HepG2 (cell line): ENCODE measurements at regions not wholly inside any gene's neighbourhood (a gene's known extent, or its start where the extent isn't known, plus 50 kb on each side); places are given as distances from the start of the nearest gene placed in this dataset.

ENCODE experiments used
- CCDC6 ChIP-seq: sonication (generic); formaldehyde crosslinking; IDR thresholded peaks from 2 replicates; pipeline ENCODE4 v1.8.1; 2022; ENCODE audit warnings: mild to moderate bottlenecking, missing genetic modification reagents, moderate library complexity
- CHCHD3 ChIP-seq: sonication (generic); formaldehyde crosslinking; IDR thresholded peaks from 2 replicates; pipeline ENCODE4 v1.8.0; 2022; ENCODE audit warnings: mild to moderate bottlenecking, missing genetic modification reagents, moderate library complexity
- DRAP1 ChIP-seq: IDR thresholded peaks from 2 replicates; pipeline ENCODE4 v1.6.1; 2016; ENCODE audit warnings: missing genetic modification reagents, missing compliant biosample characterization
- EHMT2 ChIP-seq: fragments of 200-600 bp; sonication (generic); IDR thresholded peaks from 2 replicates; pipeline ENCODE4 v1.7.0; 2017; ENCODE audit warnings: antibody characterized with exemption, low read depth, low read length, borderline replicate concordance
- ETV6 ChIP-seq: sonication (generic); formaldehyde crosslinking; conservative IDR thresholded peaks from 2 replicates; pipeline ENCODE4 v1.4.0; 2020; ENCODE audit warnings: missing genetic modification reagents
- FIP1L1 ChIP-seq: fragments of 200-400 bp; formaldehyde crosslinking; IDR thresholded peaks from 2 replicates; pipeline ENCODE4 v1.6.1; 2018; ENCODE audit warnings: low read depth, mild to moderate bottlenecking, low read length, moderate library complexity, borderline replicate concordance; ENCODE audit not compliant: insufficient read depth
- GFI1 ChIP-seq: sonication (generic); formaldehyde crosslinking; IDR thresholded peaks from 2 replicates; pipeline ENCODE4 v1.5.0; 2020; ENCODE audit warnings: missing genetic modification reagents, mild to moderate bottlenecking, borderline replicate concordance
- GLI4 ChIP-seq: sonication (generic); formaldehyde crosslinking; IDR thresholded peaks from 2 replicates; pipeline ENCODE4 v1.5.1; 2020; ENCODE audit warnings: missing genetic modification reagents, mild to moderate bottlenecking, moderate library complexity, borderline replicate concordance
- GTF3A ChIP-seq: sonication (generic); formaldehyde crosslinking; conservative IDR thresholded peaks from 2 replicates; pipeline ENCODE4 v1.4.0; 2020; ENCODE audit warnings: mild to moderate bottlenecking, missing genetic modification reagents
- HES4 ChIP-seq: sonication (generic); formaldehyde crosslinking; IDR thresholded peaks from 2 replicates; pipeline ENCODE4 v1.9.0; 2021; ENCODE audit warnings: mild to moderate bottlenecking, missing genetic modification reagents, borderline replicate concordance
- MXD3 ChIP-seq: IDR thresholded peaks from 2 replicates; pipeline ENCODE4 v1.6.1; 2016; ENCODE audit warnings: mild to moderate bottlenecking, missing biosample characterization, missing genetic modification reagents
- NFATC3 ChIP-seq: sonication (generic); formaldehyde crosslinking; IDR thresholded peaks from 2 replicates; pipeline ENCODE4 v1.5.1; 2020; ENCODE audit warnings: mild to moderate bottlenecking, missing genetic modification reagents
- NFYB ChIP-seq: sonication (generic); formaldehyde crosslinking; IDR thresholded peaks from 2 replicates; pipeline ENCODE4 v1.4.0; 2020; ENCODE audit warnings: missing genetic modification reagents
- PAF1 ChIP-seq: IDR thresholded peaks from 2 replicates; pipeline ENCODE4 v1.6.1; 2016; ENCODE audit warnings: missing genetic modification reagents, missing compliant biosample characterization
- PAWR ChIP-seq: sonication (generic); formaldehyde crosslinking; IDR thresholded peaks from 2 replicates; pipeline ENCODE4 v1.4.0; 2020; ENCODE audit warnings: missing genetic modification reagents, mild to moderate bottlenecking, borderline replicate concordance
- PREB ChIP-seq: sonication (generic); formaldehyde crosslinking; IDR thresholded peaks from 2 replicates; pipeline ENCODE4 v1.4.0; 2020; ENCODE audit warnings: missing genetic modification reagents
- SP1 ChIP-seq, 2 experiments: fragments of 450-650 bp in 1 of 2; sonication (generic) in 1 of 2; formaldehyde crosslinking in 1 of 2; IDR thresholded peaks; 2 replicates each; pipeline versions ENCODE4 v1.4.0 to v1.6.1; 2016 to 2020; ENCODE audit warnings: missing genetic modification reagents in 1 of 2
- U2AF2 ChIP-seq: fragments of 200-400 bp; formaldehyde crosslinking; IDR thresholded peaks from 2 replicates; pipeline ENCODE4 v1.6.1; 2017; ENCODE audit warnings: low read depth, mild to moderate bottlenecking, low read length
- ZFY ChIP-seq: sonication (generic); formaldehyde crosslinking; IDR thresholded peaks from 2 replicates; pipeline ENCODE4 v1.4.0; 2020; ENCODE audit warnings: missing genetic modification reagents
- ZNF20 ChIP-seq: sonication (generic); formaldehyde crosslinking; IDR thresholded peaks from 2 replicates; pipeline ENCODE4 v1.4.0; 2020; ENCODE audit warnings: mild to moderate bottlenecking, moderate library complexity, missing genetic modification reagents
- ZNF552 ChIP-seq: sonication (generic); formaldehyde crosslinking; IDR thresholded peaks from 2 replicates; pipeline ENCODE4 v1.9.0; 2022; ENCODE audit warnings: missing genetic modification reagents, mild to moderate bottlenecking, borderline replicate concordance
- ZNF607 ChIP-seq: sonication (generic); formaldehyde crosslinking; IDR thresholded peaks from 2 replicates; pipeline ENCODE4 v1.5.1; 2020; ENCODE audit warnings: missing genetic modification reagents, mild to moderate bottlenecking, borderline replicate concordance
- ZNF652 ChIP-seq: IDR thresholded peaks from 2 replicates; pipeline ENCODE4 v1.6.1; 2016; ENCODE audit warnings: low read depth, borderline replicate concordance
- ZNF75D ChIP-seq: sonication (generic); formaldehyde crosslinking; IDR thresholded peaks from 2 replicates; pipeline ENCODE4 v1.8.1; 2023; ENCODE audit warnings: missing genetic modification reagents, mild to moderate bottlenecking, borderline replicate concordance
- ZNF761 ChIP-seq: sonication (generic); formaldehyde crosslinking; conservative IDR thresholded peaks from 2 replicates; pipeline ENCODE4 v1.4.0; 2020; ENCODE audit warnings: mild to moderate bottlenecking, missing genetic modification reagents
- ZNF782 ChIP-seq: sonication (generic); formaldehyde crosslinking; IDR thresholded peaks from 2 replicates; pipeline ENCODE4 v1.4.0; 2020; ENCODE audit warnings: missing genetic modification reagents, mild to moderate bottlenecking, borderline replicate concordance

- TF ChIP-seq GTF3A (CRISPR knock-in tag): no peak
- TF ChIP-seq U2AF2: no peak
- no peak; the same call in 1 of the 2 replicates for TF ChIP-seq ZNF782 (CRISPR knock-in tag)
- TF ChIP-seq PAF1 (CRISPR knock-in tag): no peak
- no peak for TF ChIP-seq MXD3
- TF ChIP-seq NFYB (CRISPR knock-in tag): no peak
- peak; percentile 59; the same call in 1 of the 2 replicates for TF ChIP-seq DRAP1 (CRISPR knock-in tag)
- TF ChIP-seq FIP1L1: no peak
- peak; percentile 25; the same call in 1 of the 2 replicates for TF ChIP-seq ZFY (CRISPR knock-in tag)
- TF ChIP-seq PAWR (CRISPR knock-in tag): no peak
- TF ChIP-seq ZNF20: no peak
- TF ChIP-seq HES4: no peak
- no peak for TF ChIP-seq CHCHD3 (CRISPR knock-in tag)
- TF ChIP-seq ZNF552 (CRISPR knock-in tag): no peak
- TF ChIP-seq GFI1 (CRISPR knock-in tag): no peak; the same call in 1 of the 2 replicates
- TF ChIP-seq ZNF75D (CRISPR knock-in tag): no peak
- 0 out of 2 replicates have a peak, but pooled peaks have one; percentile 44 for TF ChIP-seq ZNF607 (CRISPR knock-in tag)
- no peak for TF ChIP-seq GLI4
- TF ChIP-seq PREB (CRISPR knock-in tag): no peak
- TF ChIP-seq NFATC3 (CRISPR knock-in tag): no peak
- TF ChIP-seq EHMT2: no peak
- no peak for TF ChIP-seq ETV6 (CRISPR knock-in tag)
- no peak for TF ChIP-seq ZNF652 (CRISPR knock-in tag)
- TF ChIP-seq SP1 (IDR thresholded peaks at IDR 0.05): no peak
- no peak for TF ChIP-seq SP1 (CRISPR knock-in tag; IDR thresholded peaks at IDR 0.05)
- no peak for TF ChIP-seq CCDC6 (CRISPR knock-in tag)
- 0 out of 2 replicates have a peak, but pooled peaks have one; percentile 21 for TF ChIP-seq ZNF761
These were observed 116.6 kb upstream of the IQSEC1 start (continued) for GRCh38 chr3:13189639-13190377.
